Endothelial cell of umbilical vein (primary cell): ENCODE measurements at regions not wholly inside any gene's neighbourhood (a gene's known extent, or its start where the extent isn't known, plus 50 kb on each side); places are given as distances from the start of the nearest gene placed in this dataset.

Experiments used
- BruUV-seq: library from RNA; stranded (reverse); fragments of 400-500 nt; replicated peaks from 2 replicates; lab custom pipeline; 2021; lab: Mats Ljungman, UMichigan
- CTCF ChIA-PET: fragments of 300-600, 350-600 bp; sonication (Branson Sonifier 250); formaldehyde crosslinking; loops from one replicate; lab custom pipeline; 2021; ENCODE audit warnings: antibody characterized with exemption, inconsistent platforms; lab: Charles Lee
- POLR2A ChIA-PET: fragments of 300-600, 350-600 bp; sonication (Branson Sonifier 250); formaldehyde crosslinking; loops from one replicate; lab custom pipeline; 2021; ENCODE audit warnings: antibody characterized with exemption, inconsistent platforms; lab: Charles Lee
- DNase-seq: peaks from one replicate; pipeline ENCODE4 v3.0.0-alpha.2; 2011; ENCODE audit warnings: low read depth, low spot score
- FAIRE-seq: peaks from 2 replicates; lab custom pipeline; 2011; peaks lifted over from hg19 to GRCh38; lab: Jason Lieb, UNC
- H2AFZ ChIP-seq: 2 replicates; pipeline ENCODE4 v1.6.0; 2012; ENCODE audit warnings: low read depth, low read length, control low read depth, inconsistent platforms
- H3K27ac ChIP-seq: 2 replicates; pipeline ENCODE4 v1.5.1; 2011; ENCODE audit warnings: low read depth, mild to moderate bottlenecking, control low read depth, low read length, moderate library complexity; ENCODE audit not compliant: insufficient read depth
- H3K27me3 ChIP-seq, 2 experiments: 2 replicates each; pipeline versions ENCODE4 v1.6.0 to v1.6.1; 2011; ENCODE audit warnings: low read length in 2 of 2, mixed read lengths in 1 of 2; ENCODE audit not compliant: control insufficient read depth in 2 of 2, insufficient read depth in 2 of 2
- H3K36me3 ChIP-seq, 2 experiments: 2 replicates in 1 of 2; 3 replicates in 1 of 2; pipeline ENCODE4 v1.5.1; 2011; ENCODE audit warnings: low read length in 2 of 2, mild to moderate bottlenecking in 1 of 2, moderate library complexity in 1 of 2; ENCODE audit not compliant: control insufficient read depth in 2 of 2, insufficient read depth in 2 of 2; ENCODE audit errors: extremely low read depth in 1 of 2
- H3K4me1 ChIP-seq: 3 replicates; pipeline ENCODE4 v1.5.1; 2011; ENCODE audit warnings: mild to moderate bottlenecking, low read length; ENCODE audit not compliant: control insufficient read depth, insufficient read depth; ENCODE audit errors: extremely low read depth
- H3K4me2 ChIP-seq: 2 replicates; pipeline ENCODE4 v1.6.1; 2011; ENCODE audit warnings: low read length, control low read depth, mixed read lengths; ENCODE audit not compliant: insufficient read depth
- H3K4me3 ChIP-seq, 3 experiments: fragments of 200-600 bp in 1 of 3; sonication (generic), shearing (Covaris generic) in 1 of 3; replicated peaks in 1 of 3; 2 replicates each; pipeline ENCODE4 v1.5.1; 2011 to 2016; ENCODE audit warnings: control low read depth in 3 of 3, low read length in 3 of 3, mild to moderate bottlenecking in 2 of 3, inconsistent platforms in 1 of 3, low read depth in 1 of 3, moderate library complexity in 1 of 3; ENCODE audit not compliant: insufficient read depth in 1 of 3
- H3K79me2 ChIP-seq: 2 replicates; pipeline ENCODE4 v1.6.0; 2012; ENCODE audit warnings: low read length, inconsistent platforms; ENCODE audit not compliant: control insufficient read depth, insufficient read depth
- H3K9ac ChIP-seq: replicated peaks from 2 replicates; pipeline ENCODE3; 2011; ENCODE audit warnings: low read length, control low read depth; ENCODE audit not compliant: insufficient read depth; ENCODE audit errors: extremely low read depth
- H3K9me1 ChIP-seq: replicated peaks from 3 replicates; pipeline ENCODE4 v1.6.0; 2011; ENCODE audit warnings: mild to moderate bottlenecking, low read length; ENCODE audit not compliant: control insufficient read depth, insufficient read depth; ENCODE audit errors: extremely low read depth
- H3K9me3 ChIP-seq: replicated peaks from 2 replicates; pipeline ENCODE4 v1.5.1; 2012; ENCODE audit warnings: low read length, inconsistent platforms; ENCODE audit not compliant: control insufficient read depth, insufficient read depth
- H4K20me1 ChIP-seq: replicated peaks from 2 replicates; pipeline ENCODE3; 2011; ENCODE audit warnings: mild to moderate bottlenecking, low read length; ENCODE audit not compliant: control insufficient read depth, insufficient read depth; ENCODE audit errors: extremely low read depth
- EZH2 ChIP-seq: IDR thresholded peaks from 2 replicates; pipeline ENCODE4 v1.6.1; 2012; ENCODE audit warnings: borderline replicate concordance, low read depth, mild to moderate bottlenecking, moderate library complexity, low read length, inconsistent platforms; ENCODE audit not compliant: severe bottlenecking
- FOS ChIP-seq: IDR thresholded peaks from 2 replicates; pipeline ENCODE4 v1.6.1; 2011; ENCODE audit warnings: mild to moderate bottlenecking, low read length, moderate library complexity, borderline replicate concordance; ENCODE audit not compliant: insufficient read depth
- GATA2 ChIP-seq: IDR thresholded peaks from 2 replicates; pipeline ENCODE4 v1.7.0; 2011; ENCODE audit warnings: low read depth, mild to moderate bottlenecking, moderate library complexity, mixed read lengths, low read length; ENCODE audit not compliant: insufficient read length, insufficient read depth
- JUN ChIP-seq: IDR thresholded peaks from 2 replicates; pipeline ENCODE4 v1.6.1; 2011; ENCODE audit warnings: borderline replicate concordance, low read depth; ENCODE audit not compliant: insufficient read length, insufficient read depth
- MYC ChIP-seq: IDR thresholded peaks from one replicate; pipeline ENCODE4 v1.6.1; 2011; ENCODE audit warnings: mild to moderate bottlenecking, low read depth, low read length
- POLR2A ChIP-seq: IDR thresholded peaks from 2 replicates; pipeline ENCODE4 v1.6.1; 2012; ENCODE audit warnings: low read depth, mild to moderate bottlenecking, control low read depth, low read length
- POLR2AphosphoS5 ChIP-seq: IDR thresholded peaks from 2 replicates; pipeline ENCODE4 v1.6.1; 2012; ENCODE audit warnings: low read depth, mild to moderate bottlenecking, control low read depth, low read length, moderate library complexity; ENCODE audit not compliant: insufficient read depth
- dilution Hi-C: fragments of 300-500 bp; cut with MboI; formaldehyde crosslinking; loops from one replicate; pipeline ENCODE4 v1.15.0; 2019; ENCODE audit warnings: low sequenced_read_pairs; ENCODE audit not compliant: extremely low pct_ligation_motif_present
- intact Hi-C: fragments of 100-400 bp; cut with micrococcal nuclease; formaldehyde crosslinking; loops from one replicate; pipeline ENCODE4 v1.10.0; 2022
- TF ChIP-seq, protein P1 (sequence below): IDR thresholded peaks from 2 replicates; pipeline ENCODE4 v1.6.1; 2011; ENCODE audit not compliant: insufficient read depth, insufficient read length
- TF ChIP-seq, protein P2 (sequence below), 2 donors: IDR thresholded peaks; 1 replicate in 1 of 2; 2 replicates in 1 of 2; pipeline ENCODE4 v1.5.1; 2011; ENCODE audit warnings: low read length in 2 of 2, mild to moderate bottlenecking in 2 of 2, moderate library complexity in 2 of 2, control low read depth in 1 of 2, inconsistent platforms in 1 of 2, low read depth in 1 of 2; ENCODE audit not compliant: insufficient read depth in 1 of 2; ENCODE audit errors: extremely low read depth in 1 of 2

DNA sequence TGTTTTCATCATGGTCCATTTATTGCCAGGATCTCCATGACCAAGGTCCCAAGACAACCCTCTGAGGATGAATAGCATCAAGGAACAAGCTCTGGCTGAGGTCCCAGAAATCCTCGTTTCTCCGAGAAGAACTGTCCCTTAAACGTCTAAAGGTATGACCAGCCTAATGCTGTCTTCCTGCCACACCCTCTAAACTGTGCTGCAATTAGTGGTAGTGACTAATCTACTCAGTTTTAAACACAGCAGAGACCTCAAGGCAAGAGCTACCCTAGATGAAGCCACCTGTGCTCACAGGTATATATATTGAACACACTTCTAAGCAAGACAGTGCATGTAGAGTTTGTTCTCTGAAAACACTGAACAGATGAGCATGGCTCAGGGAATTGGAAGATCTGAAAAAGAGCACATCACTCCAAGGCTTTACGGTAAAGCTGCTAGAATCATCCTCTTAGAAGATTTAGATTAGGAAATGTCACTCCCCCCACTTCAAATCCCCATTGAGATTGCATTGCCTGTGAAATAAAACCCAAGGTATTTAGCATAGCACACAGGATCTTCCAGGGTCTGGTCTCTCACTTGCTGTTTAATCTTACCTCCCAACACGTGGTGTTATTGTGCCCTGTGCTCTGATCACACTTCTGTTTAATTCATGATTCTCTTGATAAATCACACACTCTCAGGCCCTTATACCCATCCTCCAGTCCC lies 173.9 kb upstream of the VCX3A start:
- POLR2A ChIA-PET = no interaction called here
- Histone ChIP-seq H2AFZ (no peak overlapping the region), H3K4me3 (no peak overlapping the region), H3K27ac (no peak overlapping the region), H3K9ac (no peak overlapping the region), H3K27me3 (no peaks in the 10 kb centered on the region), H3K9me3 (no peaks in the 10 kb centered on the region), H3K4me2 (no peak overlapping the region), H3K4me1 (no peaks in the 10 kb centered on the region), H4K20me1 (no peaks in the 10 kb centered on the region), H3K36me3 (no peaks in the 10 kb centered on the region), H3K79me2 (no peaks in the 10 kb centered on the region), H3K9me1 (no peaks in the 10 kb centered on the region)
- CTCF ChIA-PET = no interaction called here
- BruUV-seq = no TSS peak
- DNase-seq (no peak), FAIRE-seq (no peak)
- TF ChIP-seq POLR2A (no peak), FOS (no peak), POLR2AphosphoS5 (no peak), GATA2 (no peak), MYC (no peak), EZH2 (no peak), JUN (no peak)
- TF ChIP-seq, protein P1, sequence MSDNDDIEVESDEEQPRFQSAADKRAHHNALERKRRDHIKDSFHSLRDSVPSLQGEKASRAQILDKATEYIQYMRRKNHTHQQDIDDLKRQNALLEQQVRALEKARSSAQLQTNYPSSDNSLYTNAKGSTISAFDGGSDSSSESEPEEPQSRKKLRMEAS = no peak
- TF ChIP-seq, protein P2, sequence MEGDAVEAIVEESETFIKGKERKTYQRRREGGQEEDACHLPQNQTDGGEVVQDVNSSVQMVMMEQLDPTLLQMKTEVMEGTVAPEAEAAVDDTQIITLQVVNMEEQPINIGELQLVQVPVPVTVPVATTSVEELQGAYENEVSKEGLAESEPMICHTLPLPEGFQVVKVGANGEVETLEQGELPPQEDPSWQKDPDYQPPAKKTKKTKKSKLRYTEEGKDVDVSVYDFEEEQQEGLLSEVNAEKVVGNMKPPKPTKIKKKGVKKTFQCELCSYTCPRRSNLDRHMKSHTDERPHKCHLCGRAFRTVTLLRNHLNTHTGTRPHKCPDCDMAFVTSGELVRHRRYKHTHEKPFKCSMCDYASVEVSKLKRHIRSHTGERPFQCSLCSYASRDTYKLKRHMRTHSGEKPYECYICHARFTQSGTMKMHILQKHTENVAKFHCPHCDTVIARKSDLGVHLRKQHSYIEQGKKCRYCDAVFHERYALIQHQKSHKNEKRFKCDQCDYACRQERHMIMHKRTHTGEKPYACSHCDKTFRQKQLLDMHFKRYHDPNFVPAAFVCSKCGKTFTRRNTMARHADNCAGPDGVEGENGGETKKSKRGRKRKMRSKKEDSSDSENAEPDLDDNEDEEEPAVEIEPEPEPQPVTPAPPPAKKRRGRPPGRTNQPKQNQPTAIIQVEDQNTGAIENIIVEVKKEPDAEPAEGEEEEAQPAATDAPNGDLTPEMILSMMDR (IDR thresholded peaks at IDR 0.05; ENCODE audit: extremely low read depth in 1 of 2, insufficient read depth in 1 of 2, low read depth in 1 of 2, low read length in 2 of 2) = no peak
- intact Hi-C loops = no loop called here
- dilution Hi-C loops = no loop called here
